Neuronal stem cell (in vitro differentiated cells): ENCODE measurements at regions not wholly inside any gene's neighbourhood (a gene's known extent, or its start where the extent isn't known, plus 50 kb on each side); places are given as distances from the start of the nearest gene placed in this dataset.

Experiments
- DNase-seq: peaks from one replicate; pipeline ENCODE4 v3.0.0-alpha.2; 2013; ENCODE audit warnings: low spot score
- H2AFZ ChIP-seq: one replicate; pipeline ENCODE4 v1.6.1; 2013; ENCODE audit warnings: mild to moderate bottlenecking, low read length, inconsistent platforms
- H2AK5ac ChIP-seq: 2 replicates; pipeline ENCODE4 v1.6.1; 2013; ENCODE audit warnings: low read depth, mild to moderate bottlenecking, inconsistent platforms, low read length, moderate library complexity, mixed read lengths
- H2BK120ac ChIP-seq: 2 replicates; pipeline ENCODE4 v1.6.1; 2013; ENCODE audit warnings: low read depth, mild to moderate bottlenecking, inconsistent platforms, low read length, moderate library complexity, mixed read lengths
- H2BK12ac ChIP-seq: one replicate; pipeline ENCODE4 v1.6.1; 2013; ENCODE audit warnings: low read length, inconsistent platforms
- H2BK15ac ChIP-seq: 2 replicates; pipeline ENCODE4 v1.6.1; 2013; ENCODE audit warnings: mild to moderate bottlenecking, low read length, inconsistent platforms, mixed read lengths
- H2BK5ac ChIP-seq: one replicate; pipeline ENCODE4 v1.6.1; 2013; ENCODE audit warnings: inconsistent platforms, mild to moderate bottlenecking, low read length, moderate library complexity
- H3K14ac ChIP-seq: one replicate; pipeline ENCODE4 v1.6.1; 2013; ENCODE audit warnings: low read length, inconsistent platforms
- H3K18ac ChIP-seq: 2 replicates; pipeline ENCODE4 v1.6.1; 2013; ENCODE audit warnings: low read length, inconsistent platforms
- H3K23ac ChIP-seq: 2 replicates; pipeline ENCODE4 v1.6.1; 2013; ENCODE audit warnings: low read depth, mild to moderate bottlenecking, mixed read lengths, low read length, inconsistent platforms; ENCODE audit not compliant: poor library complexity
- H3K27ac ChIP-seq: replicated peaks from 3 replicates; pipeline ENCODE4 v1.5.1; 2013; ENCODE audit warnings: low read length, inconsistent platforms
- H3K27me3 ChIP-seq, 3 experiments: 2 replicates each; pipeline ENCODE4 v1.6.1; 2013; ENCODE audit warnings: low read length in 3 of 3, mild to moderate bottlenecking in 2 of 3, inconsistent platforms in 1 of 3, low read depth in 1 of 3, mixed read lengths in 1 of 3, moderate library complexity in 1 of 3; ENCODE audit not compliant: control insufficient read depth in 3 of 3, insufficient read depth in 3 of 3
- H3K36me3 ChIP-seq, 2 donors: replicated peaks in 1 of 2; 2 replicates each; pipeline ENCODE4 v1.6.1; 2013; ENCODE audit warnings: low read length in 2 of 2; ENCODE audit not compliant: control insufficient read depth in 2 of 2, insufficient read depth in 2 of 2
- H3K4ac ChIP-seq: 2 replicates; pipeline ENCODE4 v1.6.1; 2013; ENCODE audit warnings: inconsistent platforms, mild to moderate bottlenecking, low read length, moderate library complexity
- H3K4me1 ChIP-seq, 2 donors: 1 replicate in 1 of 2; 2 replicates in 1 of 2; pipeline ENCODE4 v1.6.1; 2013; ENCODE audit warnings: low read length in 2 of 2, low read depth in 1 of 2; ENCODE audit not compliant: control insufficient read depth in 2 of 2, insufficient read depth in 1 of 2
- H3K4me2 ChIP-seq: one replicate; pipeline ENCODE4 v1.6.1; 2013; ENCODE audit warnings: mild to moderate bottlenecking, low read length, inconsistent platforms; ENCODE audit not compliant: insufficient read depth, poor library complexity, severe bottlenecking
- H3K4me3 ChIP-seq, 2 donors: 2 replicates each; pipeline ENCODE4 v1.5.1; 2013; ENCODE audit warnings: low read length in 2 of 2, mild to moderate bottlenecking in 2 of 2, inconsistent platforms in 1 of 2, moderate library complexity in 1 of 2
- H3K79me1 ChIP-seq: one replicate; pipeline ENCODE4 v1.6.1; 2013; ENCODE audit warnings: low read depth, mild to moderate bottlenecking, inconsistent platforms, low read length, moderate library complexity
- H3K9ac ChIP-seq: one replicate; pipeline ENCODE4 v1.6.1; 2013; ENCODE audit warnings: mild to moderate bottlenecking, low read depth, low read length, inconsistent platforms; ENCODE audit not compliant: poor library complexity
- H3K9me3 ChIP-seq, 2 donors: replicated peaks in 1 of 2; 2 replicates each; pipeline versions ENCODE3 to v1.6.1; 2013; ENCODE audit warnings: low read length in 2 of 2, mild to moderate bottlenecking in 2 of 2, inconsistent platforms in 1 of 2, low read depth in 1 of 2, mixed read lengths in 1 of 2, moderate library complexity in 1 of 2; ENCODE audit not compliant: control insufficient read depth in 2 of 2, insufficient read depth in 1 of 2
- H4K8ac ChIP-seq: one replicate; pipeline ENCODE4 v1.6.1; 2013; ENCODE audit warnings: low read depth, mild to moderate bottlenecking, inconsistent platforms, low read length, moderate library complexity
- H4K91ac ChIP-seq: one replicate; pipeline ENCODE4 v1.6.1; 2013; ENCODE audit warnings: low read length, low read depth, mild to moderate bottlenecking, inconsistent platforms; ENCODE audit not compliant: poor library complexity
- whole genome bisulfite sequencing, 2 donors: extraction: QIAGEN DNeasy Blood & Tissue Kit; methylation state at CpG; one replicate each; pipeline ENCODE4 v1.1.7; 2013; ENCODE audit warnings: missing lambda C conversion rate in 2 of 2, mixed read lengths in 1 of 2; ENCODE audit not compliant: insufficient read length in 2 of 2, insufficient replicate concordance in 1 of 2; ENCODE audit errors: extremely low coverage in 2 of 2; 5-methylcytosine and 5-hydroxymethylcytosine counted together

DNA sequence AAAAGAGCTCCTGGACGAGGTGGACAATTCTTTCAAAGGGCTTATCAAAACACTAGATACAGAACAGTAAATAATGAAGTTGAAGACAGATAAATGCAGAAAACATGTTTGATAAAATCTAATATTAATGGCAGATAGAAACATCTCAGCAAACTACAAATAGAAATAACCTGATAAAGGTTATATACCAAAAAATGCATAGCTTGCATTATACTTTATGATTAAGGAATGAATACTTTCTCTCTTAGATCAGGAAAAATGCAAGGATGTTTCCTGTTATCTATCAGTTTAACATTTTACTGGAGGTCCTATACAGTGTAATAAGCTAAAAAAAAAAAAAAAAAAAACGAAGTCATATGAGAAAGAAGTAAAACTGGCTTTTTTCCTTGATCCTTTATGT, 304.5 kb upstream of the CXorf51A start:
- H3K9ac ChIP-seq = no peak overlapping the region
- no peaks in the 10 kb centered on the region for H3K79me1 ChIP-seq
- no peak overlapping the region for H3K4ac ChIP-seq
- H3K9me3 ChIP-seq = no peaks in the 10 kb centered on the region
- no peak overlapping the region for H4K8ac ChIP-seq
- no CpG with 5 or more reads among the region's 2 CpGs for WGBS, 2 donors
- H2BK120ac ChIP-seq = no peak overlapping the region
- H2BK5ac ChIP-seq = no peak overlapping the region
- no peak overlapping the region for H3K4me3 ChIP-seq
- H3K18ac ChIP-seq = no peak overlapping the region
- no peaks in the 10 kb centered on the region for H3K36me3 ChIP-seq
- no peak overlapping the region for H3K4me2 ChIP-seq
- no peak overlapping the region for H4K91ac ChIP-seq
- H2AFZ ChIP-seq = no peak overlapping the region
- no peak overlapping the region for H2AK5ac ChIP-seq
- DNase-seq = no peak
- no peaks in the 10 kb centered on the region for H3K27me3 ChIP-seq
- H3K14ac ChIP-seq = no peak overlapping the region
- no peak overlapping the region for H2BK12ac ChIP-seq
- H3K27ac ChIP-seq = no peak overlapping the region
- H3K4me1 ChIP-seq = no peaks in the 10 kb centered on the region
- no peak overlapping the region for H3K23ac ChIP-seq
- H2BK15ac ChIP-seq = no peak overlapping the region

DNA sequence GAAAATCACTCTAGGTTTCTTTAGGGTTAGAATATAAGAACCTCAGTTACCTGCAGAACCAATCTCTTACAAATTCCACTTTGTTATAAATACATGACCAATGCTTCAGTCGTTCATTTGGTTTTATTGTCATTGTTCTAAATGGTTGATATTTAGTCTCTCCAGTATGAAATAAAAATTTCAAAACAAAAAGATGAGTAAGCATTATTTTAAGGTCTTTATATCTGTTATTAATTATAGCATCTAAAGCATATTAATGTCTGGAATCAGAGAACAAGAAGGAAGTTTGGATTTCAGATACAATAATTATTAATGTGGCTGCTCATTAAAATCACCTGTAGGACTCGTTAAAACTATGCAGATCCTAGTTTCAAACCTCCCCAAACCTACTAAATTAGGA, 265.4 kb upstream of the CXorf51A start:
- H4K91ac ChIP-seq = no peak overlapping the region
- H3K18ac ChIP-seq = no peak overlapping the region
- no peak for DNase-seq
- H3K4me2 ChIP-seq = no peak overlapping the region
- WGBS, 2 donors = no CpG with 5 or more reads among the region's 2 CpGs
- H2AK5ac ChIP-seq = no peak overlapping the region
- no peak overlapping the region for H3K4ac ChIP-seq
- H2BK120ac ChIP-seq = no peak overlapping the region
- no peaks in the 10 kb centered on the region for H3K79me1 ChIP-seq
- no peak overlapping the region for H2BK12ac ChIP-seq
- H3K4me3 ChIP-seq = no peak overlapping the region
- no peak overlapping the region for H3K9ac ChIP-seq
- H2AFZ ChIP-seq = no peak overlapping the region
- no peaks in the 10 kb centered on the region for H3K4me1 ChIP-seq
- no peaks in the 10 kb centered on the region for H3K9me3 ChIP-seq
- H3K23ac ChIP-seq = no peak overlapping the region
- H3K36me3 ChIP-seq = no peaks in the 10 kb centered on the region
- no peak overlapping the region for H4K8ac ChIP-seq
- H3K27ac ChIP-seq = no peak overlapping the region
- no peak overlapping the region for H2BK5ac ChIP-seq
- no peaks in the 10 kb centered on the region for H3K27me3 ChIP-seq
- H2BK15ac ChIP-seq = no peak overlapping the region
- no peak overlapping the region for H3K14ac ChIP-seq

GRCh38 chrX:147079457-147079856, 264.9 kb upstream of the CXorf51A start:
- no peak overlapping the region for H4K8ac ChIP-seq
- H4K91ac ChIP-seq = no peak overlapping the region
- peak overlapping the region; percentile 56 for H3K14ac ChIP-seq
- H2BK15ac ChIP-seq = no peak overlapping the region
- no peak overlapping the region for H3K18ac ChIP-seq
- H3K23ac ChIP-seq = no peak overlapping the region
- no peak overlapping the region for H2AK5ac ChIP-seq
- H3K36me3 ChIP-seq = no peaks in the 10 kb centered on the region
- no CpG with 5 or more reads among the region's 8 CpGs for WGBS, 2 donors
- no peak overlapping the region for H3K4me3 ChIP-seq
- no peaks in the 10 kb centered on the region for H3K9me3 ChIP-seq
- H2BK5ac ChIP-seq = no peak overlapping the region
- no peaks in the 10 kb centered on the region for H3K27me3 ChIP-seq
- H2BK120ac ChIP-seq = no peak overlapping the region
- H2AFZ ChIP-seq = no peak overlapping the region
- H3K4ac ChIP-seq = no peak overlapping the region
- H3K79me1 ChIP-seq = no peaks in the 10 kb centered on the region
- no peak overlapping the region for H2BK12ac ChIP-seq
- no peak overlapping the region for H3K9ac ChIP-seq
- H3K4me1 ChIP-seq = no peaks in the 10 kb centered on the region
- DNase-seq = no peak
- no peak overlapping the region for H3K4me2 ChIP-seq
- no peak overlapping the region for H3K27ac ChIP-seq

- no peaks in the 10 kb centered on the region for H3K4me1 ChIP-seq
- H3K27me3 ChIP-seq = no peaks in the 10 kb centered on the region
- no peak overlapping the region for H3K23ac ChIP-seq
- H3K9me3 ChIP-seq = no peaks in the 10 kb centered on the region
- H3K4me2 ChIP-seq = no peak overlapping the region
- H3K27ac ChIP-seq = no peak overlapping the region
- no peak overlapping the region for H3K4me3 ChIP-seq
- H4K8ac ChIP-seq = no peak overlapping the region
- no peak overlapping the region for H3K14ac ChIP-seq
- H2BK15ac ChIP-seq = no peak overlapping the region
- H2AK5ac ChIP-seq = no peak overlapping the region
- no peak overlapping the region for H3K18ac ChIP-seq
- no peak overlapping the region for H3K9ac ChIP-seq
- H4K91ac ChIP-seq = no peak overlapping the region
- no peak for DNase-seq
- no CpG with 5 or more reads among the region's 5 CpGs for WGBS, 2 donors
- no peak overlapping the region for H2AFZ ChIP-seq
- no peak overlapping the region for H3K4ac ChIP-seq
- no peaks in the 10 kb centered on the region for H3K36me3 ChIP-seq
- H2BK12ac ChIP-seq = no peak overlapping the region
- H2BK5ac ChIP-seq = no peak overlapping the region
- H2BK120ac ChIP-seq = no peak overlapping the region
- H3K79me1 ChIP-seq = no peaks in the 10 kb centered on the region
These were observed 262.9 kb upstream of the CXorf51A start for GRCh38 chrX:147077472-147077871.
